ENCODE measurements at regions not wholly inside any gene's neighbourhood (a gene's known extent, or its start where the extent isn't known, plus 50 kb on each side); places are given as distances from the start of the nearest gene placed in this dataset.

- no peaks in the 10 kb centered on the region for H3K9me1 ChIP-seq (ENCODE audit: control insufficient read depth, extremely low read depth, insufficient read depth, low read length)
- dilution Hi-C loops (cut with MboI; ENCODE audit: extremely low pct_ligation_motif_present, low sequenced_read_pairs) = no loop called here
- no peaks in the 10 kb centered on the region for H3K79me2 ChIP-seq (ENCODE audit: control insufficient read depth, insufficient read depth, low read length)
- no peaks in the 10 kb centered on the region for H3K27me3 ChIP-seq (ENCODE audit: control insufficient read depth, extremely low read depth, insufficient read depth, low read length)
- no peak overlapping the region for H2AFZ ChIP-seq (ENCODE audit: control insufficient read depth, low read length)
- TF ChIP-seq EZH2 (IDR thresholded peaks at IDR 0.05; ENCODE audit: low read length) = no peak
- TF ChIP-seq, protein P1, sequence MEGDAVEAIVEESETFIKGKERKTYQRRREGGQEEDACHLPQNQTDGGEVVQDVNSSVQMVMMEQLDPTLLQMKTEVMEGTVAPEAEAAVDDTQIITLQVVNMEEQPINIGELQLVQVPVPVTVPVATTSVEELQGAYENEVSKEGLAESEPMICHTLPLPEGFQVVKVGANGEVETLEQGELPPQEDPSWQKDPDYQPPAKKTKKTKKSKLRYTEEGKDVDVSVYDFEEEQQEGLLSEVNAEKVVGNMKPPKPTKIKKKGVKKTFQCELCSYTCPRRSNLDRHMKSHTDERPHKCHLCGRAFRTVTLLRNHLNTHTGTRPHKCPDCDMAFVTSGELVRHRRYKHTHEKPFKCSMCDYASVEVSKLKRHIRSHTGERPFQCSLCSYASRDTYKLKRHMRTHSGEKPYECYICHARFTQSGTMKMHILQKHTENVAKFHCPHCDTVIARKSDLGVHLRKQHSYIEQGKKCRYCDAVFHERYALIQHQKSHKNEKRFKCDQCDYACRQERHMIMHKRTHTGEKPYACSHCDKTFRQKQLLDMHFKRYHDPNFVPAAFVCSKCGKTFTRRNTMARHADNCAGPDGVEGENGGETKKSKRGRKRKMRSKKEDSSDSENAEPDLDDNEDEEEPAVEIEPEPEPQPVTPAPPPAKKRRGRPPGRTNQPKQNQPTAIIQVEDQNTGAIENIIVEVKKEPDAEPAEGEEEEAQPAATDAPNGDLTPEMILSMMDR (optimal IDR thresholded peaks at IDR 0.05 in 1 of 3, IDR thresholded peaks at IDR 0.05 in 1 of 3, conservative IDR thresholded peaks at IDR 0.05 in 1 of 3; ENCODE audit: extremely low read depth in 1 of 3, insufficient read depth in 2 of 3, low read length in 3 of 3) = no peak
- FAIRE-seq (no peak), DNase-seq (ENCODE audit: low read depth, low spot score) (no peak)
- H3K4me2 ChIP-seq (ENCODE audit: control insufficient read depth, extremely low read depth, insufficient read depth, low read depth, low read length) = no peak overlapping the region
- H3K36me3 ChIP-seq (ENCODE audit: control insufficient read depth in 2 of 2, extremely low read depth in 1 of 2, insufficient read depth in 2 of 2, low read length in 2 of 2) = no peaks in the 10 kb centered on the region
- no peaks in the 10 kb centered on the region for H4K20me1 ChIP-seq (ENCODE audit: control insufficient read depth, extremely low read depth, insufficient read depth, low read length)
- no peak overlapping the region for H3K27ac ChIP-seq (ENCODE audit: control insufficient read depth, insufficient read depth, low read length)
- H3K9me3 ChIP-seq (ENCODE audit: control insufficient read depth, low read depth, low read length) = no peaks in the 10 kb centered on the region
- no peaks in the 10 kb centered on the region for H3K4me1 ChIP-seq (ENCODE audit: control insufficient read depth, extremely low read depth, insufficient read depth, low read length)
- H3K9ac ChIP-seq (ENCODE audit: control insufficient read depth, extremely low read depth, insufficient read depth, low read length) = no peak overlapping the region
- no peak overlapping the region for H3K4me3 ChIP-seq (ENCODE audit: control insufficient read depth in 2 of 3, extremely low read depth in 1 of 3, insufficient read depth in 2 of 3, low read depth in 1 of 3, low read length in 3 of 3)
Measured at GRCh38 chr4:81769244-81769643, 297.5 kb upstream of the RASGEF1B start.

DNA sequence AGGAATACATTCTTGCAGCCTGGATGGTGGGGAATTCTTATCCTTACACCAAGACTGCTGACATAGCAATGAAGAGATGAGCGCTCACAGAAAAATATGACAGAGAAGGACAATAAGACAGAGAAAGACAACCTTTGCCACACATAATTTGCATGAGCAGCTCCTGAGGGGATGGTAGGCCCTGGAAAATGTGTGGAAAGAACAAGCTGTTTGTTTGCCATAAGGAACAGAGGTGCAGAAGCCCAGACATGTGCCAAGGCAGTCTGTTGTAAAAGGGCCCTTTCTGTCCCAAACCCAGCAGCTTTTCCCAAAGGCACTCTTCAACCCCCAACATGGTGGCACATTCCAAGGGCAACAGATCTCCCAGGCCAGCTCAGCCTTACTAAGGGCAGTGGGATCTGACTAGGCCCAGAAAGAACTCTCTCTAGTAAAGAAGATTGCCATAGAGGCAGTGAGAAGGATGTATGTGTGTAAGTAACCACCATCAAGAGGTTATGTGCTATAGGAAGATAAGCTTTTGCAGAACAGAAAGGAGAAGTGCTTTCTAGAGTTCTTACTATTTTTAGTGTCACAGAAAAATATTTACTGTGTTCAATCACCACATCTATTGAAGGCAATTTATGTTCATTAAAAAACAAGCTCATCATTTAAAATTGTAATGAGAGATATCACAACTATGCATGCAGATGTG, 287.0 kb upstream of the RASGEF1B start:
- TF ChIP-seq EZH2 (IDR thresholded peaks at IDR 0.05; ENCODE audit: low read length) = no peak
- TF ChIP-seq, protein P1 (optimal IDR thresholded peaks at IDR 0.05 in 1 of 3, IDR thresholded peaks at IDR 0.05 in 1 of 3, conservative IDR thresholded peaks at IDR 0.05 in 1 of 3; ENCODE audit: extremely low read depth in 1 of 3, insufficient read depth in 2 of 3, low read length in 3 of 3) = no peak
- Histone ChIP-seq H3K9ac (ENCODE audit: control insufficient read depth, extremely low read depth, insufficient read depth, low read length) (no peak overlapping the region), H3K36me3 (ENCODE audit: control insufficient read depth in 2 of 2, extremely low read depth in 1 of 2, insufficient read depth in 2 of 2, low read length in 2 of 2) (no peaks in the 10 kb centered on the region), H3K79me2 (ENCODE audit: control insufficient read depth, insufficient read depth, low read length) (no peaks in the 10 kb centered on the region), H4K20me1 (ENCODE audit: control insufficient read depth, extremely low read depth, insufficient read depth, low read length) (no peaks in the 10 kb centered on the region), H2AFZ (ENCODE audit: control insufficient read depth, low read length) (no peak overlapping the region), H3K4me1 (ENCODE audit: control insufficient read depth, extremely low read depth, insufficient read depth, low read length) (no peaks in the 10 kb centered on the region), H3K27ac (ENCODE audit: control insufficient read depth, insufficient read depth, low read length) (no peak overlapping the region), H3K4me2 (ENCODE audit: control insufficient read depth, extremely low read depth, insufficient read depth, low read depth, low read length) (no peak overlapping the region), H3K9me1 (ENCODE audit: control insufficient read depth, extremely low read depth, insufficient read depth, low read length) (no peaks in the 10 kb centered on the region), H3K4me3 (ENCODE audit: control insufficient read depth in 2 of 3, extremely low read depth in 1 of 3, insufficient read depth in 2 of 3, low read depth in 1 of 3, low read length in 3 of 3) (no peak overlapping the region), H3K27me3 (ENCODE audit: control insufficient read depth, extremely low read depth, insufficient read depth, low read length) (no peaks in the 10 kb centered on the region), H3K9me3 (ENCODE audit: control insufficient read depth, low read depth, low read length) (no peaks in the 10 kb centered on the region)
- no peak for DNase-seq (ENCODE audit: low read depth, low spot score)
- dilution Hi-C loops (cut with MboI; ENCODE audit: extremely low pct_ligation_motif_present, low sequenced_read_pairs) = no loop called here
- FAIRE-seq = no peak

All from keratinocyte (primary cell).